HG03460 (cell line): ENCODE measurements at regions not wholly inside any gene's neighbourhood (a gene's known extent, or its start where the extent isn't known, plus 50 kb on each side); places are given as distances from the start of the nearest gene placed in this dataset.

ENCODE experiments used
- ATAC-seq: cut with Tn5 transposase; IDR thresholded peaks from one replicate; pipeline ENCODE4 v1.9.1; 2021; ENCODE audit not compliant: unreplicated experiment

- no peak for ATAC-seq
Observed at GRCh38 chr2:18837240-18837639, 247.9 kb upstream of the NT5C1B start.

DNA sequence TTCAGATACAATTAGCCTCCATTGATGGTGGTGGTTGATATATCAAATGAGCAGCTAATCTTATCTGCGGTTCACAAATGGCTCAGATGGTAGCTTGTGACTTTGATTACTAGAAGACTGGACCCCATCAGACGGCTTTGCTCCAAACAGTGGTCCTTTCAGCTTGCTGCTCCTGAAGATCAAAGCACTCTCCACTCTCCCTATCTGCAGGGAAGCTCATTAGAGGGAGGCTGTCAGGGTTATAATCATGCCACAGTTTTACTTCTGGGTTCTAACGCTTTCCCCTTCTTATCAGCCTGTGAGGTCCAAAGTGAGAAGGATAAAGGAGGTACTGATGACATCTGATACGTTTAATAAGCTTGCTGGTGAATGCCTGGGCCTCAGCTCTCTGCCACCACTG, 247.1 kb upstream of the NT5C1B start:
- ATAC-seq, result no peak

- no peak for ATAC-seq
Observed at GRCh38 chr2:18835787-18836186, 246.4 kb upstream of the NT5C1B start.

- ATAC-seq, result no peak
Observed at GRCh38 chr2:18834341-18834740, 245.0 kb upstream of the NT5C1B start.

DNA sequence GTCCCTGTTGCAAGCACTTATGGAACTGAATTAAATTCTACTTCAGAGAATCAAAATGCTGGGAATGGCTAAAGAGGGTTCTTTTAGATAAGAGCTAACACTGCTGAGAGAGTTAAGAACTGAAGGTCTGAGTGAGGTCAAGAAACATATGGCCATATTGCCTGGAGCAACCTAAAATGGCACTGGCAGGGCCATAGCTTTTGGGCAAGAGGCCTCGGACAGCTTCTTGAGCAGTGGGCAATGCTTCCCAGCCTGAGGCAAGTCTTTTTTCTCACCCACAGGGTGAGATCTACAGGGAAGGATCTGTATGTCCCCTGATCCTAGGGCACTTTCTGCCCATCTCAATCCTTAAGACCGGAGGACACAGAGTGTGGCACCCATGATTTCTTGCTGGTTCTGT, 244.6 kb upstream of the NT5C1B start:
- ATAC-seq, result no peak

DNA sequence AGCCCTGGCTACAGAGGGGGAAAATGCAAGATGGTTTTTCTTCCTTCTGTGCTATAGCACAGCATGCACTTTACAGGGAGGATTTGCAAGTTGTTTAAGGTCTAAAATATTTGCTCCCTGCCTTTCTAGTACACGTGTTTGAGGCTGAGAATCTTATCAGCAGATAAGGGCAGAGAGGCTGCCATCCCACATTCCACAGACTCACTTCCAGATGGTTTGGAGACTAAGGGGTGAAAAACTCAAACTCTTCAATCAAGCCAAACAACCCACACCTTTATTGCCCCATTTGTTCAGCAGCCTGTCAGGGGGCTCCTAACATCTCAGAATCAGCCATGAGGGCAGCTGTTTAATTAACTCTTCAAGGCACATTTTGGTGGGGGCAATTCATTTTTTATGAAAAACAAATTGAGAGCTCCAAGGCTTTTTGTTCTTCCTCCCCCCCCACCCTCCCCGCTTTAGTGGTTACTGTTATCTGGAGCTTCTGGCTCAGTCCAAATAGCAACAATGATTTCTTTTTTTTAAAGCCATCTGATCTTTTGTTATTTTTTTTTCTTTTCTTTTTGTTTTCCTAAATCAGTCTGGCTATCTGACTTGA, 242.6 kb upstream of the NT5C1B start:
- no peak for ATAC-seq

GRCh38 chr2:18830962-18831361, 241.6 kb upstream of the NT5C1B start:
- ATAC-seq, result no peak

GRCh38 chr2:18829976-18830375, 240.6 kb upstream of the NT5C1B start:
- no peak for ATAC-seq

DNA sequence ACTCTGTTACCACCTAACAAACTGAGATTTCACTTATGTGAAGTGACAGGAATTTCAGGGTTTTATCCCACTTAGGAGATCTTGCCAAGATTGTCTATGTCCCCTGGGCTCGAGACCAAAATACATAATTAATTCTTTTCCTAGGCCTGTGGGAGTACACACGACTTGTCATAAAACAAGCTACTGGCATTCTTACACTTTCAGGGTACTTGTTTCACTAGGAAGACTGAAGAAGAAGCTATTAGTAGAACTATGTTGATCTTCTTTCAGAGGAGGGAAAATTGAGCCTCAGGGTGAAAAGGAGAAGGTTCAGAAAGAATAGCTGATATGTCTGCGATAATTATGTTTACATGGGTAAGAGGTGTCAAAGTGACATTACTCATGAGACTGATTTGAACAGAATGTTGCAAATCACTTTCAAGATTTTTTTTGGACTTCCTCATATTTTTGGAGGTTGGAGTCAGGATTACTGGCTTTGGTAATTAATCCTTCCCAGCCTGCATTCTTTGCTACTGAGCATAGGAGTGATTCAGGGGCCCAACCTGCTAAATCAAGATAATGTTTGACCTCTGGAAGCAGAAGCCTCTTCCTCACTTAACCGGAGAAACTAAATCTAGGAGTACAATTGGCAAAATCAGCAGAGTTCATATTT, 240.0 kb upstream of the NT5C1B start:
- ATAC-seq, result no peak

GRCh38 chr2:18828296-18828695, 238.9 kb upstream of the NT5C1B start:
- ATAC-seq, result no peak

DNA sequence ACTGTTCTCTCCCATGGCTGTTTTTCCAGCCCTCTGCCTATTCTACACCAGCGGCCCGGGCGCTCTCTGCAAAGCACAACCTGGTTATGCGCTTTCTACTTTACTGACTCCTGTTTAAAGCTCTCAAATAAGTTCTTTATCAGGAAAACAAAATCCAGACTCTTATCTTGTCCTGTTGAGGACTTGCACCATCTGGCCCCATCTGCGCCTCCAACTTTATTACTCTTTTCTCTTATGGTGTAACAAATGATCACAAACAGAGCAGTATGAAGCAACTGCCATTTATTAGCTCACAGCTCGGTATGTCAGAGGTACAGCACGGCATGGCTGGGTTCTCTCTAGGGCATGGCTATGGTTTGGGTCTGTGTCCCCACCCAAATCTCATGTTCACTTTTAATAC, 236.5 kb upstream of the NT5C1B start:
- no peak for ATAC-seq

DNA sequence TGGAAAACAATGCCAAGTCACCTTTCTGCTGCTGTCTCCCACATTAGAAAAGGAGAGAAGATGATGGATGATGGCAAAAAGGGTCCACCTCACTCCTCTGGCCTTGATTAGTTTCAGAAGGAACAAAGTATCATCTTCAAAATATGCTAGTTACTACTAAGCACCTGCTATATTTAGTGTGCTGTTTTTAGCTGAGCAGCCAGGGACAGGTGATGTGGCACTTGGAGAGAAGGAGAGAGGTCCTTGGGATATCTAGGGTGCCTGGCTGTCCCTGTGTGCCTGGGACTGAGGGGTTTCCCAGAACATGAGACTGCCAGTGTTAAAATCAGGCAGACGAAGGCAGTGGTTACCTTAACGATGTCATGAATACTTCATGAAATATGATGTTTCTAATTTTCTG, 235.5 kb upstream of the NT5C1B start:
- no peak for ATAC-seq

DNA sequence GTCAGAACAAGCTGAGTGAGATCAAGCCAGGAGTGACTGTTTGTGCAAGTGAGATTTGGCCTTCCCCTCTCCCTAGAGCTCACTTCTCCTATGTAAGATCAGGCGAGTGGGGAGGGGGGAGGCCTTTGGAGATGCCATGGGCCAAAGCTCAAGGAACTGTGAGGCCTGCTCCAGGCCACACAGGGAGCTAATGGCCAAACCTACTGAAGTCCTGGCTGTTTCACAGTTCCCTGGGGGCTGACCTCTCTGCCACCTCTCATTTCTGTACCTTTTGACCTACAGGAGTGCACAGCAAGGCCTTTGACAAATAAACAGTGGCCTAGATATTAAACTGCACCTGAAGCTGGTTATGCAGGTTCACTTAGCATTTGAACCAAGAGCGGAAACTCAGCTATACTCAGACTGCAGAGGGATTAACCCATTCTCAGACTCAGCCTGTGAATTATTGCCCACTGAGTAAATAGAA, 235.0 kb upstream of the NT5C1B start:
- no peak for ATAC-seq

- ATAC-seq, result no peak
Observed at GRCh38 chr2:18821431-18821830, 232.1 kb upstream of the NT5C1B start.

- no peak for ATAC-seq
Observed at GRCh38 chr2:18820966-18821365, 231.6 kb upstream of the NT5C1B start.

GRCh38 chr2:18819566-18819965, 230.2 kb upstream of the NT5C1B start:
- no peak for ATAC-seq

DNA sequence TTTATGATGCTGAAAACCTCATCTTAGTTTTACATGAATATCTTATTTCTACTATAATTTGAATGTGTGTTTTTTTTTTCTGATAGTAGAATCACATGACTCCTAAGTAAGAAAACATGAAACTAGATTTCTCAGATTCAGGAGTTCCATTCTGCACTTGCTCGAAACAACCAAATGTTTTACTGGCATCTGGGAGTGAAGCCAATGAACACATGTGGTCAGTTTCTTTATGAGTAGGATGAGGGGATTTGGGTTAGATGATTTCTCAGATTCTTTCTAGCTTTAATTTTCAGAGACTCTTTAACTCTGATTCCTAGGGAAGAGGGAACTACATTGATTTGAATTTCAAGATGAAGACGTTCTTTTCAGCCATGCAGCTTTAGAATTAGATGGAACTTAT, 225.0 kb upstream of the NT5C1B start:
- ATAC-seq, result no peak

GRCh38 chr2:18804536-18804935, 215.2 kb upstream of the NT5C1B start:
- ATAC-seq, result no peak

DNA sequence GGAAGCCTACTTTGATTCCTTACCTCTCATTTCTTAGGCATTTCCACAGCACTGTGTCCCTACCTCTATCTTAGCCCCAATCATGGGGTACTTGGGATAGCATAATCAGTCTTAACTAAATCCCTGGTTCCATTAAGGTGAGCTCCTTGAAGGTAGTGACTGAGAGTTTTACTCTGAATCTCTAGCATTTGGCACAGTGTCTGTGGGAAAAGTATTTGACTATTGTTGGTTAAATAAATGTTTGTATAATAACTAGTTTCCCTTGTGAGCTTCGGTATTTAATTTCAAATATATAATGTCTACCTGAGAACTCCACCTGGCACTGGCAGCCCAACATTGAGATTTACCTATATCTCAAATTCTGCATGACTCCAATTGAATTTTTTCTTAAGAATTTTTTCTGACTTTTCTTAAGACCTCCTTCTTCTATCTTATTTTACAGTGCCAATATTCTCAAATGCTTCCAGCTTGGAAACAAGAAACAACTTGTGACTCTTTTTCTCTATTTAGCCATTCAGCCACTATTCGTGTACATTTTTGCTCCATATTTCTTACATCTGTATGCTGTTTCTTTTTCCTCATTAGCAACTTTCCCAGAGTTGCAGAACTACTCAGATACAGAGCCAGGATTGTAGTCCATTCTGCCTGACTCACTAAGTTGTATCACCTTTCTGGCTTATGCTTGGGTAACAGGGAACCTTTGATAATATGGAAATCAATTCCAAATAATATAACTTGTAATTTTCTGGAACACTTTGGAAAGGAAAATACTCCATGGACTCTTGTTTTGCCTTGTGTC, 214.0 kb upstream of the NT5C1B start:
- no peak for ATAC-seq

DNA sequence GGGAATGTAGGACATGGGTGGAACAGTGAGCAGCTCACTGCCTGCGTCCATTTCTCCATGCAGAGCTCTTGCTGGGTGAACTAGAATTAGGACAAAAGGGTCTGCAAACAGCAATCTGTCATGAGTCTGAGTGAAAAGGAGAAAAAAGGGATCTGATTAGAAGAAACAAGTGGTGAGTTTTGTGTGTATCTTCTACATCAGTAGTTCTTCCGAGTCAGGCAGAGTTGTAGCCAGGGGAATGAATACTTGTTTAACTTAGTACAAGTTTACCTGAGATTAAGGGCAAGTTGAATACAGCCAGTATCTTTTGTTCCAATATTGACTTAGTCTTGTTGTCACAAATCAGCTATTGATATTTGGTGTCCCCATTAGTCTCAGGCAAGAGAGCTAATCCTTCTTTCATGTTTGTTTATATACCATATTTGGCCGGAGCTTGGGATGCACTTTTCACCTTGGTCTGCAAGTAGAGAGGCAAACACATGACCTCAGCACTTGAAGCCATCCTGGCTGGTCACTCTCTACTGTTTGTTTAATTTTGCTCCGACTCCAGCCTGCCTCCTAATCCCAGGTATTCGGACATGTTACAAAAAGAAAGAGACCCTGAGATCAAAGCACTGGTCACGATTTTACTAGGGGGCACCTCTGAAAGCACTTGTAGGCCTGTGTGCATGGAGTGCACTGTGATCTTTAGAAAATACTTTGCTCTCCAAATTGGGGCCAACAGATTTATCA, 211.0 kb upstream of the NT5C1B start:
- no peak for ATAC-seq

DNA sequence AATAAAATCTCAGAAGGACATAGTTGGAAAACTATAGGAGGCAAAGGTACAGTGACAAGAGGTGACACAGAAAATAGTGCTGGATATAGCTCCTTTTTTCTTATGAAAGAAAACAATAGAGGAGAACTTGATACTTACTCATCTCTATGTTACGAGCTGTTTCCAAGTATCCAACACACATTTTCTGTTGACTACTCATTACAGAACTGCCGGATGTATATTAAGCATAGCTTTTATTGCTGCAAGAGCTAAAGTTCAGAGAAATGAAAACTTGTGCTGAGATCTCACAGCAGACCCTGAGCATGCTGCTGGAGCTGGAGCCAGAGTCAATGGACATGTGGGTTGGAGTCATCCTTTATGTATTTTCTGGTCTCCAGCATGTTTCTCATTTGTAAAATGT, 210.0 kb upstream of the NT5C1B start:
- no peak for ATAC-seq
